H9 (cell line): ENCODE measurements at regions not wholly inside any gene's neighbourhood (a gene's known extent, or its start where the extent isn't known, plus 50 kb on each side); places are given as distances from the start of the nearest gene placed in this dataset.

Experiments
- DNase-seq: peaks from one replicate; pipeline ENCODE4 v3.0.0-alpha.2; 2017
- H2AFZ ChIP-seq: one replicate; pipeline ENCODE4 v1.6.1; 2013; ENCODE audit warnings: mild to moderate bottlenecking, low read length, control low read depth, moderate library complexity
- H2AK5ac ChIP-seq: 2 replicates; pipeline ENCODE4 v1.6.1; 2013; ENCODE audit warnings: low read length, control low read depth, mixed read lengths; ENCODE audit not compliant: insufficient read length
- H2BK120ac ChIP-seq: one replicate; pipeline ENCODE4 v1.6.1; 2013; ENCODE audit warnings: low read depth, mild to moderate bottlenecking, low read length, control low read depth, inconsistent platforms; ENCODE audit not compliant: poor library complexity, severe bottlenecking
- H2BK12ac ChIP-seq: 2 replicates; pipeline ENCODE4 v1.6.1; 2013; ENCODE audit warnings: low read length, control low read depth, mixed read lengths, low read depth; ENCODE audit not compliant: insufficient read length
- H2BK15ac ChIP-seq: 2 replicates; pipeline ENCODE4 v1.6.1; 2013; ENCODE audit warnings: low read depth, low read length, control low read depth
- H2BK20ac ChIP-seq: one replicate; pipeline ENCODE4 v1.6.1; 2013; ENCODE audit warnings: low read depth, mild to moderate bottlenecking, low read length, control low read depth, inconsistent platforms; ENCODE audit not compliant: poor library complexity, severe bottlenecking
- H2BK5ac ChIP-seq: 2 replicates; pipeline ENCODE4 v1.6.1; 2013; ENCODE audit warnings: low read length, control low read depth, mixed read lengths; ENCODE audit not compliant: insufficient read length
- H3K14ac ChIP-seq: 2 replicates; pipeline ENCODE4 v1.6.1; 2013; ENCODE audit warnings: low read length, control low read depth; ENCODE audit not compliant: insufficient read depth
- H3K18ac ChIP-seq: 2 replicates; pipeline ENCODE4 v1.6.1; 2013; ENCODE audit warnings: low read depth, mild to moderate bottlenecking, mixed read lengths, low read length, control low read depth; ENCODE audit not compliant: insufficient read length
- H3K23ac ChIP-seq: 2 replicates; pipeline ENCODE4 v1.6.1; 2013; ENCODE audit warnings: low read length, control low read depth, mixed read lengths, low read depth; ENCODE audit not compliant: insufficient read length
- H3K23me2 ChIP-seq: 2 replicates; pipeline ENCODE4 v1.6.1; 2013; ENCODE audit warnings: low read depth, mild to moderate bottlenecking, mixed read lengths, low read length, control low read depth; ENCODE audit not compliant: insufficient read length, poor library complexity, severe bottlenecking
- H3K27ac ChIP-seq: 2 replicates; pipeline ENCODE4 v1.5.1; 2013; ENCODE audit warnings: low read length, control low read depth, mixed read lengths, low read depth; ENCODE audit not compliant: insufficient read length
- H3K27me3 ChIP-seq: 2 replicates; pipeline ENCODE4 v1.6.1; 2013; ENCODE audit warnings: low read length, control low read depth, inconsistent platforms; ENCODE audit not compliant: insufficient read depth
- H3K4ac ChIP-seq: 2 replicates; pipeline ENCODE4 v1.6.1; 2013; ENCODE audit warnings: low read depth, mild to moderate bottlenecking, control low read depth, inconsistent platforms, low read length, moderate library complexity
- H3K4me1 ChIP-seq: 2 replicates; pipeline ENCODE4 v1.6.1; 2013; ENCODE audit warnings: low read length, control low read depth, inconsistent platforms; ENCODE audit not compliant: insufficient read depth
- H3K4me2 ChIP-seq: 2 replicates; pipeline ENCODE4 v1.6.1; 2013; ENCODE audit warnings: low read length, control low read depth, mixed read lengths; ENCODE audit not compliant: insufficient read length, insufficient read depth
- H3K56ac ChIP-seq: 2 replicates; pipeline ENCODE4 v1.6.1; 2013; ENCODE audit warnings: low read depth, mild to moderate bottlenecking, mixed read lengths, low read length, control low read depth; ENCODE audit not compliant: insufficient read length
- H3K79me1 ChIP-seq: 2 replicates; pipeline ENCODE4 v1.6.1; 2013; ENCODE audit warnings: low read depth, mild to moderate bottlenecking, moderate library complexity, low read length, control low read depth, inconsistent platforms; ENCODE audit not compliant: insufficient read depth, poor library complexity, severe bottlenecking
- H3K79me2 ChIP-seq: 2 replicates; pipeline ENCODE4 v1.6.1; 2013; ENCODE audit warnings: low read length, control low read depth, inconsistent platforms; ENCODE audit not compliant: insufficient read depth
- H3K9ac ChIP-seq: 2 replicates; pipeline ENCODE4 v1.6.1; 2013; ENCODE audit warnings: low read length, control low read depth, mixed read lengths; ENCODE audit not compliant: insufficient read length; ENCODE audit errors: extremely low read depth
- H3K9me3 ChIP-seq: one replicate; pipeline ENCODE4 v1.6.1; 2013; ENCODE audit warnings: low read depth, low read length, inconsistent platforms; ENCODE audit not compliant: control insufficient read depth
- H3T11ph ChIP-seq: one replicate; pipeline ENCODE4 v1.6.1; 2013; ENCODE audit warnings: mild to moderate bottlenecking, low read length, control low read depth, inconsistent platforms
- H4K20me1 ChIP-seq: one replicate; pipeline ENCODE4 v1.6.1; 2013; ENCODE audit not compliant: control insufficient read depth, insufficient read length, insufficient read depth
- H4K5ac ChIP-seq: 2 replicates; pipeline ENCODE4 v1.6.1; 2013; ENCODE audit warnings: low read depth, mild to moderate bottlenecking, mixed read lengths, low read length, control low read depth; ENCODE audit not compliant: insufficient read length
- H4K8ac ChIP-seq: replicated peaks from 2 replicates; pipeline ENCODE4 v1.6.1; 2013; ENCODE audit warnings: low read length, control low read depth, mixed read lengths, low read depth; ENCODE audit not compliant: insufficient read length
- H4K91ac ChIP-seq: 2 replicates; pipeline ENCODE4 v1.6.1; 2013; ENCODE audit warnings: low read depth, mild to moderate bottlenecking, moderate library complexity, mixed read lengths, low read length, control low read depth; ENCODE audit not compliant: insufficient read length
- H3K27ac Mint-ChIP-seq, 3 experiments: 2 replicates in 2 of 3; 3 replicates in 1 of 3; pipeline ENCODE4 v1.8.0; 2020 to 2021; ENCODE audit warnings: mixed read lengths in 3 of 3, mild to moderate bottlenecking in 1 of 3, moderate library complexity in 1 of 3
- H3K27me3 Mint-ChIP-seq: 2 replicates; pipeline ENCODE4 v1.8.0; 2021; ENCODE audit warnings: low read depth, mild to moderate bottlenecking, moderate library complexity, mixed read lengths
- H3K36me3 Mint-ChIP-seq, 3 experiments: 2 replicates in 2 of 3; 3 replicates in 1 of 3; pipeline ENCODE4 v1.8.0; 2020 to 2021; ENCODE audit warnings: low read depth in 3 of 3, mixed read lengths in 3 of 3; ENCODE audit not compliant: insufficient read depth in 1 of 3
- H3K4me1 Mint-ChIP-seq, 2 experiments: 2 replicates each; pipeline ENCODE4 v1.8.0; 2020; ENCODE audit warnings: mixed read lengths in 2 of 2
- H3K4me3 Mint-ChIP-seq, 2 experiments: 2 replicates in 1 of 2; 3 replicates in 1 of 2; pipeline ENCODE4 v1.8.0; 2020 to 2021; ENCODE audit warnings: mild to moderate bottlenecking in 2 of 2, mixed read lengths in 2 of 2, moderate library complexity in 1 of 2
- H3K9me3 Mint-ChIP-seq, 2 experiments: 2 replicates in 1 of 2; 3 replicates in 1 of 2; pipeline ENCODE4 v1.8.0; 2020; ENCODE audit warnings: mild to moderate bottlenecking in 2 of 2, mixed read lengths in 2 of 2, moderate library complexity in 1 of 2
- WGBS: extraction: QIAGEN DNeasy Blood & Tissue Kit; methylation state at CpG from one replicate; pipeline ENCODE4 v1.1.7; 2013; ENCODE audit warnings: missing lambda C conversion rate, low lambda C conversion rate, mixed read lengths; ENCODE audit not compliant: insufficient read length; ENCODE audit errors: extremely low coverage; 5-methylcytosine and 5-hydroxymethylcytosine counted together
- TF ChIP-seq, protein P1 (sequence below): fragments of 200-600 bp; sonication (generic); conservative IDR thresholded peaks from 3 replicates; pipeline ENCODE4 v1.8.0; 2021; ENCODE audit warnings: antibody characterized with exemption, mild to moderate bottlenecking

- H3K79me2 ChIP-seq: no peaks in the 10 kb centered on the region
- no peak overlapping the region for H3K9ac ChIP-seq
- no peaks in the 10 kb centered on the region for H3K79me1 ChIP-seq
- no peak overlapping the region for H4K91ac ChIP-seq
- Mint-ChIP-seq H3K9me3 (peaks cover 6 to 10% of the 10 kb centered on the region in 2 experiments), H3K4me1 (no peaks in the 10 kb centered on the region), H3K36me3 (peaks cover 3 to 12% (median 9%) of the 10 kb centered on the region in 3 experiments), H3K27me3 (no peaks in the 10 kb centered on the region), H3K4me3 (no peak overlapping the region), H3K27ac (no peak overlapping the region)
- no peak overlapping the region for H3K18ac ChIP-seq
- no peaks in the 10 kb centered on the region for H3K9me3 ChIP-seq
- H3K14ac ChIP-seq: no peak overlapping the region
- no peak overlapping the region for H2AK5ac ChIP-seq
- no peak for DNase-seq
- H2BK120ac ChIP-seq: no peak overlapping the region
- H4K5ac ChIP-seq: no peak overlapping the region
- no peak overlapping the region for H3K4me2 ChIP-seq
- H2BK12ac ChIP-seq: no peak overlapping the region
- H2BK20ac ChIP-seq: no peak overlapping the region
- WGBS: no CpG with 5 or more reads among the region's 2 CpGs
- no peak overlapping the region for H3K27ac ChIP-seq
- H3K27me3 ChIP-seq: no peaks in the 10 kb centered on the region
- H2BK15ac ChIP-seq: no peak overlapping the region
- no peaks in the 10 kb centered on the region for H4K20me1 ChIP-seq
- no peak overlapping the region for H3K4ac ChIP-seq
- no peak overlapping the region for H2AFZ ChIP-seq
- H3K4me1 ChIP-seq: no peaks in the 10 kb centered on the region
- H2BK5ac ChIP-seq: no peak overlapping the region
- no peak overlapping the region for H3K56ac ChIP-seq
- H3K23me2 ChIP-seq: no peaks in the 10 kb centered on the region
- H3T11ph ChIP-seq: no peak overlapping the region
- no peak overlapping the region for H4K8ac ChIP-seq
- no peak overlapping the region for H3K23ac ChIP-seq
- TF ChIP-seq, protein P1, sequence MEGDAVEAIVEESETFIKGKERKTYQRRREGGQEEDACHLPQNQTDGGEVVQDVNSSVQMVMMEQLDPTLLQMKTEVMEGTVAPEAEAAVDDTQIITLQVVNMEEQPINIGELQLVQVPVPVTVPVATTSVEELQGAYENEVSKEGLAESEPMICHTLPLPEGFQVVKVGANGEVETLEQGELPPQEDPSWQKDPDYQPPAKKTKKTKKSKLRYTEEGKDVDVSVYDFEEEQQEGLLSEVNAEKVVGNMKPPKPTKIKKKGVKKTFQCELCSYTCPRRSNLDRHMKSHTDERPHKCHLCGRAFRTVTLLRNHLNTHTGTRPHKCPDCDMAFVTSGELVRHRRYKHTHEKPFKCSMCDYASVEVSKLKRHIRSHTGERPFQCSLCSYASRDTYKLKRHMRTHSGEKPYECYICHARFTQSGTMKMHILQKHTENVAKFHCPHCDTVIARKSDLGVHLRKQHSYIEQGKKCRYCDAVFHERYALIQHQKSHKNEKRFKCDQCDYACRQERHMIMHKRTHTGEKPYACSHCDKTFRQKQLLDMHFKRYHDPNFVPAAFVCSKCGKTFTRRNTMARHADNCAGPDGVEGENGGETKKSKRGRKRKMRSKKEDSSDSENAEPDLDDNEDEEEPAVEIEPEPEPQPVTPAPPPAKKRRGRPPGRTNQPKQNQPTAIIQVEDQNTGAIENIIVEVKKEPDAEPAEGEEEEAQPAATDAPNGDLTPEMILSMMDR: no peak
These were observed 317.9 kb downstream of the LTN1 start for GRCh38 chr21:28674763-28675162.
